SK-N-MC (cell line): ENCODE measurements at regions not wholly inside any gene's neighbourhood (a gene's known extent, or its start where the extent isn't known, plus 50 kb on each side); places are given as distances from the start of the nearest gene placed in this dataset.

Experiments used
- EZH2 ChIP-seq: fragments of 200-600 bp; sonication (generic); IDR thresholded peaks from one replicate; pipeline ENCODE4 v1.6.1; 2017; ENCODE audit warnings: antibody characterized with exemption
- FOXP2 ChIP-seq: optimal IDR thresholded peaks from 2 replicates; pipeline ENCODE3; 2011; ENCODE audit warnings: mild to moderate bottlenecking, moderate library complexity; ENCODE audit not compliant: insufficient read depth; ENCODE audit errors: extremely low read length, control extremely low read depth
- POLR2AphosphoS5 ChIP-seq: IDR thresholded peaks from 2 replicates; pipeline ENCODE4 v1.6.1; 2012; ENCODE audit warnings: mild to moderate bottlenecking, low read depth, low read length, borderline replicate concordance

- TF ChIP-seq EZH2 (no peak), POLR2AphosphoS5 (no peak), FOXP2 (no peak)
Measured at GRCh38 chr2:118291251-118291880, 203.1 kb downstream of the INSIG2 start.
